H1 (cell line): ENCODE measurements at regions not wholly inside any gene's neighbourhood (a gene's known extent, or its start where the extent isn't known, plus 50 kb on each side); places are given as distances from the start of the nearest gene placed in this dataset.

Experiments used
- CTCF ChIA-PET: fragments of 300-600 bp; sonication (Branson Sonifier 250); formaldehyde crosslinking; loops from one replicate; lab custom pipeline; 2021; ENCODE audit not compliant: partially characterized antibody; lab: Charles Lee
- POLR2A ChIA-PET: fragments of 300-600 bp; sonication (Branson Sonifier 250); formaldehyde crosslinking; loops from one replicate; lab custom pipeline; 2021; ENCODE audit warnings: inconsistent platforms; ENCODE audit not compliant: partially characterized antibody; lab: Charles Lee
- DNase-seq, 2 experiments: peaks; one replicate each; pipeline versions ENCODE4 v3.0.0 to v3.0.0-alpha.2; 2010 to 2022; ENCODE audit warnings: low spot score in 2 of 2, low read depth in 1 of 2, mixed read lengths in 1 of 2
- FAIRE-seq: peaks from 2 replicates; lab custom pipeline; 2011; peaks lifted over from hg19 to GRCh38; lab: Jason Lieb, UNC
- H2AFZ ChIP-seq: 2 replicates; pipeline ENCODE4 v1.8.1; 2012; ENCODE audit warnings: low read length, inconsistent platforms
- H2AK5ac ChIP-seq: 2 replicates; pipeline ENCODE4 v1.6.1; 2013; ENCODE audit warnings: low read depth, low read length
- H2BK120ac ChIP-seq: replicated peaks from 2 replicates; pipeline ENCODE3; 2013; ENCODE audit warnings: low read depth, low read length, inconsistent platforms
- H2BK12ac ChIP-seq: 2 replicates; pipeline ENCODE4 v1.6.1; 2013; ENCODE audit warnings: low read depth, low read length
- H2BK15ac ChIP-seq: 2 replicates; pipeline ENCODE4 v1.6.1; 2013; ENCODE audit warnings: low read length
- H2BK20ac ChIP-seq: 2 replicates; pipeline ENCODE4 v1.6.1; 2013; ENCODE audit warnings: low read length
- H2BK5ac ChIP-seq: 2 replicates; pipeline ENCODE4 v1.6.1; 2013; ENCODE audit warnings: low read depth, low read length
- H3K14ac ChIP-seq: 2 replicates; pipeline ENCODE4 v1.6.1; 2013; ENCODE audit warnings: inconsistent platforms; ENCODE audit not compliant: insufficient read length
- H3K18ac ChIP-seq: 2 replicates; pipeline ENCODE4 v1.6.1; 2013; ENCODE audit warnings: low read length; ENCODE audit errors: extremely low read depth
- H3K23ac ChIP-seq: 2 replicates; pipeline ENCODE4 v1.6.1; 2013; ENCODE audit warnings: inconsistent platforms; ENCODE audit not compliant: insufficient read length
- H3K23me2 ChIP-seq: 2 replicates; pipeline ENCODE4 v1.6.1; 2013; ENCODE audit warnings: low read depth, low read length
- H3K27ac ChIP-seq: 2 replicates; pipeline ENCODE4 v1.6.1; 2011; ENCODE audit warnings: low read depth, low read length, inconsistent platforms
- H3K27me3 ChIP-seq, 4 experiments: replicated peaks in 1 of 4; 1 replicate in 1 of 4; 2 replicates in 3 of 4; pipeline versions ENCODE4 v1.6.1 to v1.8.1; 2011 to 2013; ENCODE audit warnings: low read length in 3 of 4, mild to moderate bottlenecking in 3 of 4, inconsistent platforms in 2 of 4, mixed read lengths in 2 of 4, moderate library complexity in 1 of 4; ENCODE audit not compliant: control insufficient read depth in 3 of 4, insufficient read depth in 3 of 4; ENCODE audit errors: extremely low read depth in 1 of 4
- H3K36me3 ChIP-seq, 4 experiments: 2 replicates each; pipeline versions ENCODE4 v1.6.1 to v1.8.1; 2011 to 2013; ENCODE audit warnings: mild to moderate bottlenecking in 4 of 4, low read length in 3 of 4, moderate library complexity in 2 of 4, control low read depth in 1 of 4, inconsistent platforms in 1 of 4; ENCODE audit not compliant: insufficient read depth in 4 of 4, control insufficient read depth in 2 of 4
- H3K4ac ChIP-seq: replicated peaks from 2 replicates; pipeline ENCODE3; 2013; ENCODE audit warnings: low read length, low read depth, mixed read lengths, inconsistent platforms; ENCODE audit not compliant: insufficient read length
- H3K4me1 ChIP-seq, 4 experiments: replicated peaks in 1 of 4; 1 replicate in 1 of 4; 2 replicates in 3 of 4; pipeline versions ENCODE4 v1.6.1 to v1.8.1; 2011 to 2013; ENCODE audit warnings: low read length in 3 of 4, inconsistent platforms in 2 of 4, mixed read lengths in 1 of 4; ENCODE audit not compliant: insufficient read depth in 4 of 4, control insufficient read depth in 3 of 4
- H3K4me2 ChIP-seq, 2 experiments: 2 replicates each; pipeline versions ENCODE4 v1.6.1 to v1.8.1; 2011 to 2013; ENCODE audit warnings: low read depth in 2 of 2, low read length in 2 of 2, control low read depth in 1 of 2, inconsistent platforms in 1 of 2, mild to moderate bottlenecking in 1 of 2; ENCODE audit not compliant: insufficient read depth in 1 of 2
- H3K4me3 ChIP-seq, 4 experiments: fragments of 200-600, 300-600 bp in 1 of 4; sonication (generic), shearing (Covaris generic), sonication (Bioruptor Twin) in 1 of 4; 2 replicates each; pipeline versions ENCODE4 v1.5.1 to v1.8.1; 2011 to 2016; ENCODE audit warnings: low read length in 4 of 4, low read depth in 3 of 4, control low read depth in 2 of 4, inconsistent platforms in 2 of 4, mild to moderate bottlenecking in 2 of 4, mixed read lengths in 1 of 4, moderate library complexity in 1 of 4; ENCODE audit not compliant: insufficient read depth in 2 of 4; ENCODE audit errors: extremely low read depth in 1 of 4
- H3K56ac ChIP-seq: replicated peaks from 2 replicates; pipeline ENCODE3; 2013; ENCODE audit warnings: low read depth, mild to moderate bottlenecking, mixed read lengths, low read length, inconsistent platforms; ENCODE audit not compliant: insufficient read length
- H3K79me1 ChIP-seq: 2 replicates; pipeline ENCODE4 v1.6.1; 2013; ENCODE audit warnings: low read depth, low read length, control low read depth
- H3K79me2 ChIP-seq, 2 experiments: 2 replicates each; pipeline versions ENCODE4 v1.6.1 to v1.8.1; 2012 to 2013; ENCODE audit warnings: low read length in 2 of 2, mild to moderate bottlenecking in 2 of 2, inconsistent platforms in 1 of 2; ENCODE audit not compliant: insufficient read depth in 2 of 2, control insufficient read depth in 1 of 2
- H3K9ac ChIP-seq, 4 experiments: replicated peaks in 1 of 4; 1 replicate in 1 of 4; 2 replicates in 3 of 4; pipeline versions ENCODE4 v1.6.1 to v1.8.1; 2011 to 2013; ENCODE audit warnings: low read depth in 3 of 4, low read length in 3 of 4, control low read depth in 2 of 4, mild to moderate bottlenecking in 2 of 4, moderate library complexity in 2 of 4, inconsistent platforms in 1 of 4; ENCODE audit errors: extremely low read depth in 1 of 4
- H3K9me3 ChIP-seq, 2 experiments: 2 replicates each; pipeline versions ENCODE4 v1.6.1 to v1.8.1; 2012 to 2013; ENCODE audit warnings: mild to moderate bottlenecking in 2 of 2, moderate library complexity in 2 of 2, control low read depth in 1 of 2, inconsistent platforms in 1 of 2, low read depth in 1 of 2, low read length in 1 of 2, mixed read lengths in 1 of 2; ENCODE audit not compliant: insufficient read depth in 2 of 2
- H4K20me1 ChIP-seq, 2 experiments: replicated peaks in 1 of 2; 2 replicates each; pipeline versions ENCODE3 to v1.8.1; 2011 to 2013; ENCODE audit warnings: inconsistent platforms in 2 of 2, low read length in 2 of 2, mild to moderate bottlenecking in 1 of 2; ENCODE audit not compliant: insufficient read depth in 2 of 2, control insufficient read depth in 1 of 2
- H4K5ac ChIP-seq: 2 replicates; pipeline ENCODE4 v1.6.1; 2013; ENCODE audit warnings: low read length, low read depth, mixed read lengths, inconsistent platforms; ENCODE audit not compliant: insufficient read length
- H4K8ac ChIP-seq: 2 replicates; pipeline ENCODE4 v1.8.0; 2013; ENCODE audit warnings: mild to moderate bottlenecking, moderate library complexity, low read length, inconsistent platforms; ENCODE audit not compliant: insufficient read depth; ENCODE audit errors: extremely low read depth
- H4K91ac ChIP-seq: replicated peaks from 2 replicates; pipeline ENCODE3; 2013; ENCODE audit warnings: low read length, mixed read lengths, inconsistent platforms; ENCODE audit not compliant: insufficient read length
- ASH2L ChIP-seq: fragments of 200-600, 300-600 bp; sonication (generic); IDR thresholded peaks from one replicate; pipeline ENCODE4 v1.7.1; 2017; ENCODE audit warnings: low read length
- ATF2 ChIP-seq: IDR thresholded peaks from 2 replicates; pipeline ENCODE4 v1.6.1; 2012; ENCODE audit warnings: low read length, inconsistent platforms
- ATF3 ChIP-seq: IDR thresholded peaks from 2 replicates; pipeline ENCODE4 v1.6.1; 2011; ENCODE audit warnings: low read depth, mild to moderate bottlenecking, low read length; ENCODE audit not compliant: insufficient read depth
- BCL11A ChIP-seq, 2 experiments: IDR thresholded peaks; one replicate each; pipeline ENCODE4 v1.6.1; 2011; ENCODE audit warnings: low read depth in 2 of 2, low read length in 2 of 2, mild to moderate bottlenecking in 2 of 2
- CBX8 ChIP-seq: fragments of 300-800, 300-1000 bp; sonication (generic); IDR thresholded peaks from 2 replicates; pipeline ENCODE4 v1.7.1; 2016; ENCODE audit warnings: low read depth, low read length, borderline replicate concordance
- CEBPB ChIP-seq: IDR thresholded peaks from 2 replicates; pipeline ENCODE4 v1.6.1; 2012; ENCODE audit warnings: low read depth, low read length
- GABPA ChIP-seq: IDR thresholded peaks from 2 replicates; pipeline ENCODE4 v1.6.1; 2011; ENCODE audit warnings: mild to moderate bottlenecking, low read length, moderate library complexity, borderline replicate concordance; ENCODE audit not compliant: insufficient read depth
- KDM1A ChIP-seq: fragments of 200-600, 300-600 bp; sonication (generic); IDR thresholded peaks from 2 replicates; pipeline ENCODE4 v1.7.1; 2016; ENCODE audit warnings: mild to moderate bottlenecking, low read length, borderline replicate concordance
- KDM4A ChIP-seq: IDR thresholded peaks from one replicate; pipeline ENCODE4 v1.7.1; 2012; ENCODE audit warnings: low read depth, mild to moderate bottlenecking, moderate library complexity, low read length, inconsistent platforms; ENCODE audit not compliant: severe bottlenecking
- NRF1 ChIP-seq: IDR thresholded peaks from 2 replicates; pipeline ENCODE4 v1.6.1; 2011; ENCODE audit warnings: mild to moderate bottlenecking, low read depth, low read length, improper control_type of control experiment
- POLR2A ChIP-seq, 2 experiments: IDR thresholded peaks; 1 replicate in 1 of 2; 2 replicates in 1 of 2; pipeline ENCODE4 v1.6.1; 2011; ENCODE audit warnings: low read depth in 2 of 2, low read length in 2 of 2, mild to moderate bottlenecking in 2 of 2; ENCODE audit errors: control extremely low read depth in 1 of 2
- SP2 ChIP-seq: IDR thresholded peaks from 2 replicates; pipeline ENCODE4 v1.6.1; 2012; ENCODE audit warnings: mild to moderate bottlenecking, low read length, inconsistent platforms
- SUZ12 ChIP-seq: fragments of 200-600 bp; sonication (generic); IDR thresholded peaks from 2 replicates; pipeline ENCODE4 v1.6.1; 2012; ENCODE audit warnings: mild to moderate bottlenecking, inconsistent platforms, low read length, moderate library complexity, mixed read lengths
- WGBS, 2 experiments: shearing (Covaris generic) in 1 of 2; methylation state at CpG; one replicate each; pipeline versions ENCODE4 v1.1.6 to v1.1.7; 2013 to 2015; ENCODE audit warnings: low lambda C conversion rate in 2 of 2, mixed read lengths in 2 of 2, inconsistent platforms in 1 of 2, low coverage in 1 of 2, missing lambda C conversion rate in 1 of 2; ENCODE audit not compliant: insufficient replicate concordance in 2 of 2, insufficient coverage in 1 of 2, insufficient read length in 1 of 2; ENCODE audit errors: extremely low coverage in 1 of 2, missing lambda C conversion rate in 1 of 2; 5-methylcytosine and 5-hydroxymethylcytosine counted together

- Histone ChIP-seq H2AFZ (no peak overlapping the region), H3K4me3 (no peak overlapping the region), H2AK5ac (no peak overlapping the region), H4K20me1 (no peaks in the 10 kb centered on the region), H2BK20ac (no peak overlapping the region), H3K18ac (no peak overlapping the region), H4K8ac (no peak overlapping the region), H3K56ac (no peak overlapping the region), H2BK12ac (no peak overlapping the region), H3K4ac (no peak overlapping the region), H3K79me1 (no peaks in the 10 kb centered on the region), H4K5ac (no peak overlapping the region), H2BK120ac (no peak overlapping the region), H3K14ac (no peak overlapping the region), H3K79me2 (no peaks in the 10 kb centered on the region), H3K4me1 (peaks cover 0 to 4% (median 0%) of the 10 kb centered on the region in 4 experiments; a peak in 1 of 7 replicates), H3K4me2 (no peak overlapping the region), H3K23me2 (no peaks in the 10 kb centered on the region), H2BK15ac (no peak overlapping the region), H2BK5ac (no peak overlapping the region), H3K27ac (no peak overlapping the region), H3K27me3 (no peaks in the 10 kb centered on the region), H3K9ac (no peak overlapping the region), H3K23ac (no peak overlapping the region), H3K9me3 (no peaks in the 10 kb centered on the region), H4K91ac (no peak overlapping the region), H3K36me3 (no peaks in the 10 kb centered on the region)
- ChIA-PET CTCF (interaction anchor here (2.4 to 2.8 kb wide), 2 partner anchors 11 to 15 kb away, joined by 6 to 8 read pairs; no protein-coding TSS in a partner anchor), POLR2A (no interaction called here)
- no peak for DNase-seq
- 94% methylated on average over 7 of the region's 7 CpGs; no CpG with 5 or more reads in 1 of the 2 experiments for WGBS, 2 experiments
- TF ChIP-seq ASH2L (no peak), CEBPB (no peak), BCL11A (IDR thresholded peaks at IDR 0.05; ENCODE audit: low read depth in 2 of 2, low read length in 2 of 2) (no peak), SP2 (no peak), KDM4A (no peak), KDM1A (no peak), GABPA (no peak), POLR2A (IDR thresholded peaks at IDR 0.05; ENCODE audit: control extremely low read depth in 1 of 2, low read depth in 2 of 2, low read length in 2 of 2) (no peak), CBX8 (no peak), SUZ12 (no peak), NRF1 (no peak), ATF3 (no peak), ATF2 (no peak)
- no peak for FAIRE-seq
Observed at GRCh38 chr6:8234321-8234720, 132.0 kb upstream of the EEF1E1 start.
